ENCODE measurements at regions not wholly inside any gene's neighbourhood (a gene's known extent, or its start where the extent isn't known, plus 50 kb on each side); places are given as distances from the start of the nearest gene placed in this dataset.

GRCh38 chr7:114242992-114243507, 171.6 kb upstream of the FOXP2 start:
- TF ChIP-seq, protein P1, sequence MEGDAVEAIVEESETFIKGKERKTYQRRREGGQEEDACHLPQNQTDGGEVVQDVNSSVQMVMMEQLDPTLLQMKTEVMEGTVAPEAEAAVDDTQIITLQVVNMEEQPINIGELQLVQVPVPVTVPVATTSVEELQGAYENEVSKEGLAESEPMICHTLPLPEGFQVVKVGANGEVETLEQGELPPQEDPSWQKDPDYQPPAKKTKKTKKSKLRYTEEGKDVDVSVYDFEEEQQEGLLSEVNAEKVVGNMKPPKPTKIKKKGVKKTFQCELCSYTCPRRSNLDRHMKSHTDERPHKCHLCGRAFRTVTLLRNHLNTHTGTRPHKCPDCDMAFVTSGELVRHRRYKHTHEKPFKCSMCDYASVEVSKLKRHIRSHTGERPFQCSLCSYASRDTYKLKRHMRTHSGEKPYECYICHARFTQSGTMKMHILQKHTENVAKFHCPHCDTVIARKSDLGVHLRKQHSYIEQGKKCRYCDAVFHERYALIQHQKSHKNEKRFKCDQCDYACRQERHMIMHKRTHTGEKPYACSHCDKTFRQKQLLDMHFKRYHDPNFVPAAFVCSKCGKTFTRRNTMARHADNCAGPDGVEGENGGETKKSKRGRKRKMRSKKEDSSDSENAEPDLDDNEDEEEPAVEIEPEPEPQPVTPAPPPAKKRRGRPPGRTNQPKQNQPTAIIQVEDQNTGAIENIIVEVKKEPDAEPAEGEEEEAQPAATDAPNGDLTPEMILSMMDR (IDR thresholded peaks at IDR 0.05) = no peak
- no peak for TF ChIP-seq POLR2A (IDR thresholded peaks at IDR 0.05)
